ENCODE measurements at regions not wholly inside any gene's neighbourhood (a gene's known extent, or its start where the extent isn't known, plus 50 kb on each side); places are given as distances from the start of the nearest gene placed in this dataset.
"Not testable (repeated sequence)": the region's sequence is repeated elsewhere in the genome, so short reads cannot be mapped to it uniquely, and the experiment has no call there.

- no peak for DNase-seq (ENCODE audit: low spot score)
- TF ChIP-seq CTCF (IDR thresholded peaks at IDR 0.05), result no peak
- Mint-ChIP-seq H3K36me3 (ENCODE audit: low read depth) (peaks cover 10% of the 10 kb centered on the region), H3K9me3 (ENCODE audit: low read depth) (peaks cover 32% of the 10 kb centered on the region), H3K27me3 (ENCODE audit: low read depth) (no peaks in the 10 kb centered on the region), H3K27ac (ENCODE audit: unreplicated experiment) (no peak overlapping the region), H3K4me3 (ENCODE audit: unreplicated experiment) (no peak overlapping the region), H3K4me1 (ENCODE audit: low read depth) (peaks cover 3% of the 10 kb centered on the region)
Observed at GRCh38 chr12:70008944-70009343, 183.9 kb downstream of the MYRFL start.

GRCh38 chr12:70011353-70011752 lies 186.3 kb downstream of the MYRFL start:
- Mint-ChIP-seq H3K4me3 (ENCODE audit: unreplicated experiment) (no peak overlapping the region), H3K27me3 (ENCODE audit: low read depth) (no peaks in the 10 kb centered on the region), H3K4me1 (ENCODE audit: low read depth) (peaks cover 3% of the 10 kb centered on the region), H3K36me3 (ENCODE audit: low read depth) (peaks cover 10% of the 10 kb centered on the region), H3K27ac (ENCODE audit: unreplicated experiment) (no peak overlapping the region), H3K9me3 (ENCODE audit: low read depth) (peaks cover 32% of the 10 kb centered on the region)
- no peak for DNase-seq (ENCODE audit: low spot score)
- no peak for TF ChIP-seq CTCF (IDR thresholded peaks at IDR 0.05)

- peaks cover 22% of the 10 kb centered on the region for H3K9me3 Mint-ChIP-seq (ENCODE audit: low read depth)
- H3K27ac Mint-ChIP-seq (ENCODE audit: unreplicated experiment); DNase-seq (ENCODE audit: low spot score): not testable (repeated sequence)
Observed at GRCh38 chr12:70013016-70013415, 188.0 kb downstream of the MYRFL start.

GRCh38 chr12:70028515-70028914 lies 203.5 kb downstream of the MYRFL start:
- Mint-ChIP-seq H3K27ac (ENCODE audit: unreplicated experiment) (no peak overlapping the region), H3K27me3 (ENCODE audit: low read depth) (no peaks in the 10 kb centered on the region), H3K4me1 (ENCODE audit: low read depth) (no peaks in the 10 kb centered on the region), H3K4me3 (ENCODE audit: unreplicated experiment) (no peak overlapping the region), H3K36me3 (ENCODE audit: low read depth) (no peaks in the 10 kb centered on the region), H3K9me3 (ENCODE audit: low read depth) (peaks cover 3% of the 10 kb centered on the region)
- peak; percentile 91 for DNase-seq (ENCODE audit: low spot score)
- TF ChIP-seq CTCF (IDR thresholded peaks at IDR 0.05), result no peak

More at GRCh38 chr12:70013016-70013415, 188.0 kb downstream of the MYRFL start:
- not testable (repeated sequence) for H3K4me1 Mint-ChIP-seq (ENCODE audit: low read depth); H3K36me3 Mint-ChIP-seq (ENCODE audit: low read depth); H3K27me3 Mint-ChIP-seq (ENCODE audit: low read depth)
- H3K4me3 Mint-ChIP-seq (ENCODE audit: unreplicated experiment), result peak overlapping the region; percentile 38

- H3K27me3 Mint-ChIP-seq (ENCODE audit: low read depth), result no peaks in the 10 kb centered on the region
- H3K27ac Mint-ChIP-seq (ENCODE audit: unreplicated experiment), result no peak overlapping the region
- H3K4me3 Mint-ChIP-seq (ENCODE audit: unreplicated experiment), result no peak overlapping the region
- H3K9me3 Mint-ChIP-seq (ENCODE audit: low read depth), result peaks cover 3% of the 10 kb centered on the region
- no peak for DNase-seq (ENCODE audit: low spot score)
- H3K36me3 Mint-ChIP-seq (ENCODE audit: low read depth), result no peaks in the 10 kb centered on the region
- TF ChIP-seq CTCF (IDR thresholded peaks at IDR 0.05), result no peak
- H3K4me1 Mint-ChIP-seq (ENCODE audit: low read depth), result no peaks in the 10 kb centered on the region
Observed at GRCh38 chr12:70028918-70029317, 203.9 kb downstream of the MYRFL start.

GRCh38 chr12:70031046-70031445 lies 206.0 kb downstream of the MYRFL start:
- H3K9me3 Mint-ChIP-seq (ENCODE audit: low read depth), result peaks cover 13% of the 10 kb centered on the region
- H3K4me3 Mint-ChIP-seq (ENCODE audit: unreplicated experiment), result no peak overlapping the region
- H3K27ac Mint-ChIP-seq (ENCODE audit: unreplicated experiment), result no peak overlapping the region
- DNase-seq (ENCODE audit: low spot score), result no peak
- H3K36me3 Mint-ChIP-seq (ENCODE audit: low read depth), result no peaks in the 10 kb centered on the region
- TF ChIP-seq CTCF (IDR thresholded peaks at IDR 0.05), result no peak
- H3K4me1 Mint-ChIP-seq (ENCODE audit: low read depth), result no peaks in the 10 kb centered on the region
- no peaks in the 10 kb centered on the region for H3K27me3 Mint-ChIP-seq (ENCODE audit: low read depth)
